CD4-positive, alpha-beta T cell treated with Interleukin-10 for 1 hour (primary cell): ENCODE measurements at regions not wholly inside any gene's neighbourhood (a gene's known extent, or its start where the extent isn't known, plus 50 kb on each side); places are given as distances from the start of the nearest gene placed in this dataset.

Experiments
- DNase-seq: peaks from one replicate; pipeline ENCODE4 v3.0.0-alpha.2; 2020

DNA sequence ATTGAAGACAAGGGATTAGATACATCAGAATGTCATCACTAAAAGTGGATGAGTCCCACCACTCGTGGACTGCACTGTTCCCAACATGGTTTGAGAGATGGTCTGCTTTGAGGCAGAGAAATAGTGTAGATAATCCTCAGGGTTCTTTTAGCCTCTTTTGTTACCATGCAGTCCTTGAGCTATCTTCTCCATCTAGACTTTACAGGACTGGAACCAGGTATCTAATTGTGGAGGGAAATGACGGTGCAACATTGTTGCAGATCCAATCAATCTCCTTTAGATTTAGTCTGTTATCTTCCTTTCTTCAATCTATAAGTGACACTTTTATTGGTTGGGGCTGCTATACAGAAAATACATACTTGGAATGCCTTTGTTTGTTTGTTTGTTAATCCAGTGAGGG, 183.8 kb upstream of the CWC22 start:
- no peak for DNase-seq

DNA sequence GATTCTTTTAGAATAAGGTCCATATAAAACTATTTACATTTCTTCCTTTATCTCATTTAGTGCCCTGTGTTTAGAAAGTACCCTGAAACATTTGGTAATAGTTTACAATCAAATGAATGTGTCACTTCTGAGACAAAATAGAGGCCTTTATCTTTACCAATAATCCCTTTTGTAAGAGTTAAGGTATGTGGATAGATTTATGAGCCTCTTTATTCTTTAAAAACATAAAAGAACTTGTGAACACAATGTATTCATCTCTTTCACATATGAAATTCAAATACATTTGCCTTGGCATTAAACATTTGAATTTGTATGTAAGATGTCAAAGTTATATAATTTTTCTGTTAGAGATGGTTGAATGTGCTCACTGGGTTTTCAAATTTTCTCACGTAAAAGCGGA, 180.5 kb upstream of the CWC22 start:
- no peak for DNase-seq

DNA sequence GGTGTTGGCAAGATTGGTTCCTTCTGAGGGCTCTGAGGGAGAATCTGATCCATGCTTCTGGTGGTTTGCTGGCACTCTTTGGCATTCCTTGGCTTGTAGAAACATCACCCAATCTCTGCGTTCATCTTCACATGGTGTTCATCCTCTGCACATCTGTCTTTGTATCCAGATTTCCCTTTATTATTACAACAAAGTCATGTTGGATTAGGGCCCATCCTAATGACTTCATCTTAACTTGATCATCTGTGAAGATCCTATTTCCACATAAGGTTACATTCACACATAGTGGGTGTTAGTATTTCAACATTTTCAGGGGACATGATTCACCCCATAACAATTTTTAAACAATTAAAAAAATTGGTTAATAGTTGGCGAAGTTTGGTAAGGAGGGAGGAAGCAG, 177.4 kb upstream of the CWC22 start:
- no peak for DNase-seq

DNA sequence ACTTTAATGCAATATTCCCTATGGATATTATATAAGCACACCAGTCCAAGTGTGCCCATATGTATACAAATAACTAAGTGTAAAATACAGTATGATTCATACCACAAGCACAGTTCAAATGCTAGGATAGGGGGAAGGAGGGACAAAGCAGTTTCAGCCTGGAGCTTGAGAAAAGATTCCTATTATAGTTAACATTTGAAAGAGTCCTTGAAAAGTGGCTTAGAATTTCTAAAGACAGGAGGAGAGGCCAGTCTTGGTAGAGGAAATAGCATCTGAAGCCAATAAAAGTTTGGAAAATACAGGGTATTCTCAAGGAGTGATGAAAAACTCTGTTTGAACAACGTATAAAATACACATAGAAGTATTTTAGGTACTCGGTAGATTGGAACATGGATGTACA, 173.4 kb upstream of the CWC22 start:
- no peak for DNase-seq

DNA sequence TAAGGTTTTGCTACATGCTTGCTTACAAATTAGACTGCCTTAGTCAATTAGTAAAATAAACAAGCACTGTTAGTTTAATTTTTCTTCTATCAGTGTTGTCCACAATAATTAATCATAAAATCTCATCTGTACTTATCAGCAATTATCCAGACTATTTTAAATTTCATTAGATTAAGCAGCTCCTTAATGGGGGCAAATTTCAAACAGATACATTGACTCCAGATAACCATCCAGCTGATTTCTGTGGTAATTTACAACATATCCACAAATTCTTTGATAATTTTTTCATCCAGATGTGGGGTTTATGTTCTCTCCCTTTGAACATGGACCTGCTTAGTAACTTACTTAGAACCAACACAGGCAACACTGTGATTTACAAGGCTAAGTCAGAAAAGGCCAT, 170.4 kb upstream of the CWC22 start:
- DNase-seq: no peak

DNA sequence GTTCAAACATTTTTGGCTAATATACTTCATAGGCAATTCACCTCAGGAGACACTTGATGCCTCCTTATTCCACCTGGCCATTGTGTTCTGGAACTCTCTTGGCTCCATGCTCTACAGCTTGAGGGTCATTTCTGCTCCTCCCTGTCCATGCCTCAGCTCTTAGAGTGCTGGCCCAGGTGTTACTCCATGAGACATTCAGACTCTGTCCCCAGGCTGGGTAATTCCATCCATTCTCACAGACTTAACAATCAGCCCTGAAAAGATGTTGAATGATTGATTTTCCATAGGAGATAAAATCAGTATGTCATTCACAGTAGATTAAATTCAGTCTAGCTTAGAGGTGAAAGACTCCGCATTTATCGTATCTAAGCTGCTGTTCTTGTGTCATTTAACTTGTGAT, 168.6 kb upstream of the CWC22 start:
- no peak for DNase-seq

DNA sequence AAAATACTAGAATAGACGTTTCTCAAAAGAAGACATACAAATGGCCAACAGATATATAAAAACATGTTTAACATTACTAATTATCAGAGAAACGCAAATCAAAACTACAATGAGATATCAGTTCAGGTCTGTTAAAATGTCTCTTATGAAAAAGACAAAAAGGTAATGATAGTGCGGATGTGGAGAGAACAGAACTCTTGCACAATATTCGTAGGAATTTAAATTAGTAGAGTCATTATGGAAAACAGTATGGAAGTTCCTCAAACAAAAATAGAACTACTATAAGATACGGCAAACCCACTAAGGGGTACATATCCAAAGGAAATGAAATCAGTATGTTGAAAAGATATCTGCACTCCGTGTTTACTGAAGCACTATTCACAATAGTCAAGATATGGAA, 167.5 kb upstream of the CWC22 start:
- no peak for DNase-seq

DNA sequence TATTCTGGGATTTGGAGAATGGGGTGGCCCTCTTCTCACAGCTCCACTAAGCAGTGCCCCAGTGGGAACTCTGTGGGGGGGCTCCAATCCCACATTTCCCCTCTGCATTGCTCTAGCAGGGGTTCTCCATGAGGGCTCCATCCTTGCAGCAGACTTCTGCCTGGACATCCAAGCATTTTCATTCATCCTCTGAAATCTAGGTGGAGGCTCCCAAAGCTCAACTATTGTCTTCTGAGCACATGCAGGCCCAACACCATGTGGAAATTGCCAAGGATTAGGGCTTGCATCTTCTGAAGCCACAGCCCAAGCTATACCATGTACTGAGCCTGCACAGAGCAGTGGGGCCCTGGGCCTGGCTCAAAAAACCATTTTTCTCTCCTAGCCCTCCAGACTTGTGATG, 162.4 kb upstream of the CWC22 start:
- DNase-seq: no peak

DNA sequence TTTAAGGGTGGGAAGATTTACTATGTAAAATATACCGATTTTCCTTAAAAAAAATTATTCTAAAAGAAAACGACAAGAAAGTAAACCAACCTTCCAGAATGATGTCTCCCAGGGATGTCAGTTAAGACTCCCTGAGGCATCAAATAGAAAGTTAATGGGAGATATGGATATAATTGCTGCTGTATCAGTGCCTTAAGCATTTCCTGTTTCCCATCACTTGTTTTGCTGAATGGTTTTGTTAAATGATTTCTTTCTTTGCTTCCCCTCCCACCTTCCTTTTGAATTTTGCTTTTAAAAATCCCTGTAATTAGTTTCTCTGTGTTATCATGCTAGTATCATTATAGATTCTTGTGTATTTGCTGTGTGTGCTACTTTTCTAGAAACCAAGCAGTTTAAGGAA, 154.3 kb upstream of the CWC22 start:
- no peak for DNase-seq

DNA sequence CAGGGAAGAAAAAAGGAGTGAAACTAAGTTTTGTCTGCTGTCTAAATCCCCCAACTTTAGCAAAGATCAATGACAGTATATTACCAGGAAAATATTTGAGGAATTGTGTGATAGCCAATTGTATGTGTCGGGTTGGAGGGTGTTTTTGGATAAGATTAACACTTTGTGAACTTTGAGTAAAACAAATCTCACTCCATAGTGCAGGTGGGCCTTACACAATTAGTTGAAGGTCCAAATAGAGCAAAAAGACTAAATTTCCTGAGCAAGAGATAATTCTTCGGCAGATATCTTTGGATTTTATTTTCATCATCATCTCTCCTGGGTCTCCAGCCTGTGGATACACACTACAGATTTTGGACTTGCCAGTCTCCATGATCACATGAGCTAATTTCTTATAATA, 152.8 kb upstream of the CWC22 start:
- no peak for DNase-seq

DNA sequence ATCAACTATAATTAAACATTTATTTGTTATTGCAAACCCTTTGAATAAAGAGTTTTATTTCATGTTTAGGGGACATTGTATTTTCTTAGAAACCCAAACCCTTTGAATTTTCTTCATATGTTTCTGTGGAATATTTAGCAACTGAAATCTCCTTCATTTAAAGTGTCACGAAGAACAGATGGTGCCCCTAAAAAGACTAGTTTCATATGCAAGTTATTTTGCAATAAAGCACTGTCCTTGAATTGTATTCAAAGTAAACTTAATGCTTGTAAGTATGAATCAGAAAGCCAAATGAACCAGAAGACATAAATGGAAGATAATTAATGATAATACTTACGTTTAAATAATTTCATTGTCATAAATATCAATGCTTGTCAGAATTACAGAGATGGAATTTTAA, 151.9 kb upstream of the CWC22 start:
- no peak for DNase-seq

DNA sequence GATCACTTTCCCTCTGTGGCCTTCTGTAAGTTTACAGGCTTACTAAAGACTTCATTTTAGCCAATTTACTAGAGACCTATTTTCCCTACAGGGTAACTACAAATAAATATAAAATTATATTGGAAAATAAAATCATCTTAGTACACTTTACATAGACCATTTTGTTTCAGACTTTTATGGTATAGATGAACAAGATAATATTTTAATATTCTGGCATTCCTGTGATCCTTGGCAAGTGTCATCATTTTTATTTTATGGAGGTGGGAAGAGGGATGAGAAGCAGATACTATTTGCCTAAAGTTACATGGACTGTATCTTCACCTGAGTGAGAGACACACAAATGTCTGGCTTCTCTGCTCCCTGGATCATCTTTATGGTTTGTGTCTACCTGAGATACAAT, 149.6 kb upstream of the CWC22 start:
- no peak for DNase-seq

DNA sequence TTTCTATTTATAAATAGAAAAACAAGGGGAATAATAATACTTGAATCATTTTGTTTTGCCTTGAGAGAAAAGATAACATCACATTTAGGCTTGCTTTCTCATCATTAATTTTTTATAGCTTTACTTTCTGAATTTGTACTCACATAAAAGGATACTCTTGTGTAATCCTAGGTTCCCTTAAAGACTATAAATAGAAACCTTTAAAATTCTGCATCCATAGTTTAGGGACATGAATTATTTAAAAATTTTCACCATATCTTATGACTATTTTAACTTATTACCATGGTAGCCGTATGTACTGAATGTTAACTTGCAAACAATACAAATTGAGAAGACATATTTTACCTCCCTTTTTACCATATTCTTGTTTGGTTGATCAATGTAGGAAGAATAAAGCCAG, 143.5 kb upstream of the CWC22 start:
- no peak for DNase-seq

DNA sequence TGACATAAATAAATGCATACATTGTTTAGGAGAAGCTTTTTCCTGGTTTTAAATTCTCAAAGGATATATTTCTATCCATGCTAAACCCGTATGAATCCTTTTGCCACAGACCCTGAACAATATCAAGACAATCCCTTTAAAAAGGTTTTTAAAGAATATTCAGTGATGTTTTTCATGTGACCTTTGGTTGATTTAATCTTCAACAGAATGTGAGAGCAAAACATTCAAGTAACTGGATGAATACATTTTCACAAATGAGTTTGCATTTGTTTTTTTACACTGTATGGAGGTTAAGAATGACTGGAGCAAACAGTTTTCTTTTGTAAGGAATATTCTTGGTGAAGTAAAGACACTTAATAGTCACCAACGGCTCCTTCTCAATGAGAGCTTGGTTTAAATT, 139.4 kb upstream of the CWC22 start:
- no peak for DNase-seq

DNA sequence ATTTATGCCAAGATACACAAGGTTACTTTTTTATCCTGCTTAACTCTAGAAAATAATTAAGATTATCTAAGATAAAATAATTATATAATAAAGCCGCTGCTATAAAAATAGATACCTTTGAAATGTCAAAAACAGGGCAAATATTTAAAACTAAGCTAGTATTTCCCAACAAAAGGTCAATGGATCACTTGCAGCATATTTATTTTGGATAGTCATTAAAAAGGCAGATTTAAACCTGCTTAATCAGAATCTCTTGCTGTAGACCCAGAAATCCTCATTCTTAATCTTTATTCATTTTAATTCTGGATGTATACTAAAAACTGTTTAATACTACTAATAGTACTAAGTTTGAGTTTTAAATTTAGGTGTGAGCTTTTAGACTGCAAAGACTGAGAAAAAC, 139.0 kb upstream of the CWC22 start:
- no peak for DNase-seq

DNA sequence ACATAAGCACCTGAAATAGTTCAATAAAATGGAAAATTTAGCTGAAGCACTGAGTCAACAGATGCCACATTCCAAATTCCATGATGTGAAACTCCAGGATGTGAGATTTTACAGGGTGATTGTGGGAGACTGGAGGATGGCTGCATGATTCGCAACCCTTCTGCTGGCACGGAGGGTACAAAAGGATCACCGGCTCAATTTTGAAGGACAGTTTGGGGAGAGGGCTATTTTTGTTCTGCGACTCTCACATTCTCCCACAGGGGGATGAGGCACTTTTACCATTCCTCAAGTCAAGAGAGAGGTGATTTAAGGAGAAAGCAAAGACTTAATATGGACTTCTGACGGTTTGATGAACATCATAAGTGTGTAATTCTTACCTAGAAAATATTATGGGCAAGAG, 138.1 kb upstream of the CWC22 start:
- DNase-seq: no peak

DNA sequence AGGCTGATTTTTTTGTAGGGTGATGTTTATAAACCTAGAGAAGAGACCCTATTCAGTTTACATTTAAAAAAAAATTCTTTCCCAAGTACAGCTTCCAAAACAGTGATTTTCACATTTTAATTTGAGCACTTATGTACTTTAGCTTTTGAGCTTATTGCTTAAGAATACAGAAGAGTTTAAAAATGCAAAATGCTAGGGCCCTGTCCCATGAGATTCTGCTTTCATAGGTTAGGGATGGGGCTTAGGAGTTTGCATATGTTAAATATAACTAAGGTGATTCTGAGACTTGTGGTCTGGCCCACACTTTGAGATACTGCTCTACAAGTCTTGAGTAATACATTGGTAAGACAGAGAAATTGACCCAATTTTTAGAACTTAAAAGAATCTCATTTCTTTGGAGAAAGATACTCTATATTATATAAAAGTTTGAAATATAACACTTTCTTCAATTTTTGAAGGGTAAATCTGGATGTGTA, 137.3 kb upstream of the CWC22 start:
- no peak for DNase-seq

DNA sequence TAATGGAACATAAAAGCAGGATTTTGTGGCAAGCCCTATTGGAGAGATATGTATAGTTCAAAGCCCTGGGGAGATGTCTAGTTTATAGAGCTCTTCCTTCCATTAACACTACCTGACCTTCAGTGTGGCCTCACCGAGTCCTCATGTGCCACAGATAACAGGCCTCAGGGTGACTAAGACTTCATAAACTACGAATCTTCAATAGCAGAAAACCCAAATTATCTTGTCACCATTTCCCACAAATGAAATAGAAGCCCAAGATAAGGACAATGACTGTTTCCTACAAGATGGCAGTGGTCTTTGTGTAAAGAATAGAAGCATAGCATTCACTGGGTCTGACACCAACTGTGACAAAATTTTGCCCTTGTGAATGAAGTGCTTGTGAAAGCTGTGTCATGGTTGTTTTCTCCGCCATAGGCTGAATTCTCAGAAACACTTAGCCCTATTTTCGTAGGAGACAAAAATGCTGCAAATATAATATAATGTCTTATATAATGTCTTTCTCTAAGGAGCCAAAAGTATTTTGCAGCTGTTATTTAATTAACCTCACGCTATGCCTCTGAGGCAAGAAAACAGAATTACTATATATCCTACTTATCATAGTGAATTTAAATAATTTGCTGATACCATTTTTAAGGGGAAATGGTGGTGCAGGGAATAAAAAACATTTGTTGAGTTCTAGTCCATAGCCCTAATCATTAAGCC, 136.7 kb upstream of the CWC22 start:
- DNase-seq: no peak

DNA sequence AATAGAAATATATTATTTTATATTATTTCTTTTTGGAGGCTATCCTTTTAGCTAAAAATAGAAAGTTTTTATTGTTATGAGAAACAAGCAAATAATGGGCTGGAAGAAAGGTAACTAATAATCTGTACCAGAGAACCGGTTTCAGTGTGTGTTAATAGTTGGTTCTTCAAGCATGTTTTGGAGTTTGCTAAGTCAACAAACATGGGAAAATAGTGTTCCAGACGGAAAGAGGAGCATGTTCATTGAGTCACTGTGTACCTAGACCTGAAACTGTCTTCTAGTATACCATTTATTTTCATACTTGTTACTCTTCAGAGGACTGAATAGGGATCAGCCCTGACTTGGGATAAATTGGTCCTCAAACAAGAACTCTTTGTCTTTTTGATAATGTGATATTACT, 134.5 kb upstream of the CWC22 start:
- no peak for DNase-seq

DNA sequence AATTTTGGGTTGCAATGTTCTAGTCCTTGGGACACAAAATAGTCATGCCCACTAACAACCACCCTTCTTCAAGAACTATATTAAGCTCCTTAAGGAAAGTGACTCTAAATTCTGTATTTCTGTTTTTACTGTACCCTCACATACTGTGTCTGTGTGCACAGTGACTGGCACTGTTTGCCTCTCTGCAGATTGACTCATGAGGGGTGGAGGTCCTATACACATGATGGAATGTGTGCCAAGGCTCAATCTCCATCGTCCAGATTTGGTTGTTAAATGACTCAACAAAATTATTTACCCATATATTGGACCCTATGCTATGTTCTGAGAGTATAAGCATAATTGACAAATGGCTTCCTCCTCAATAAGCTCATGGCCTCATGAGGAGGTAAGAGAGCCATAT, 126.6 kb upstream of the CWC22 start:
- no peak for DNase-seq

DNA sequence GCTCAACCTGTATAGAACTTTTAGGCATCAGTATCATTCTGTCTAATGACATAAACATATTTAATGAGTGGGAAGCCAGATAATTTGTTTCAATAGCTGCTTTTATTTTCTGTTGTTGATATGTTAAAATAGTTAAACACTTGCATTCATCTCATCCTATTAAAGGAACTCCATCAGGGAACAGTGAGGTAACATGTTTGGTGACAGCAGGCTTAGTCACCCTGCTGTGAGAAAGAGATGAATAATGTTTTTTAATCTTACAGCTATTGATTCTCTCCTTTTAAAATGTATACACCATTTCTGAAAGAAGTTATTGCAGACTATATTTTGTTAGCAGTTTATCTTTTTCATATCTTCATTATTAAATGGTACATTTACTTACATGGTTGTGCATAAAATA, 123.3 kb upstream of the CWC22 start:
- DNase-seq: no peak

DNA sequence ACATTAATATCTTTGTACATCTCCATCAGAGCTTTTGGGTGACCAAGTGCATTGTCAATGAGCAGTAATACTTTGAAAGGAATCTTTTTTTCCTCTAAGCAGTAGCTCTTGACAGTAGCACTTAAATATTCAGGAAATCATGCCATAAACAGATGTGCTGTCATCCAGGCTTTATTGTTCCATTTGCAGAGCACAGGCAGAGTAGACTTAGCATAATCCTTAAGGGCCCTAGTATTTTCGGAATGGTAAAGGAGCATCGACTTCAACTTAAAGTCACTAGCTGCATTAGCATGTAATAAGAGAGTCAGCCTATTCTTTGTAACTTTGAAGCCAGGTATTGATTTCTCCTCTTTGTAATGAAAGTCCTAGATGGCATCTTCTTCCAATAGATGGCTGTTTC, 121.8 kb upstream of the CWC22 start:
- no peak for DNase-seq

DNA sequence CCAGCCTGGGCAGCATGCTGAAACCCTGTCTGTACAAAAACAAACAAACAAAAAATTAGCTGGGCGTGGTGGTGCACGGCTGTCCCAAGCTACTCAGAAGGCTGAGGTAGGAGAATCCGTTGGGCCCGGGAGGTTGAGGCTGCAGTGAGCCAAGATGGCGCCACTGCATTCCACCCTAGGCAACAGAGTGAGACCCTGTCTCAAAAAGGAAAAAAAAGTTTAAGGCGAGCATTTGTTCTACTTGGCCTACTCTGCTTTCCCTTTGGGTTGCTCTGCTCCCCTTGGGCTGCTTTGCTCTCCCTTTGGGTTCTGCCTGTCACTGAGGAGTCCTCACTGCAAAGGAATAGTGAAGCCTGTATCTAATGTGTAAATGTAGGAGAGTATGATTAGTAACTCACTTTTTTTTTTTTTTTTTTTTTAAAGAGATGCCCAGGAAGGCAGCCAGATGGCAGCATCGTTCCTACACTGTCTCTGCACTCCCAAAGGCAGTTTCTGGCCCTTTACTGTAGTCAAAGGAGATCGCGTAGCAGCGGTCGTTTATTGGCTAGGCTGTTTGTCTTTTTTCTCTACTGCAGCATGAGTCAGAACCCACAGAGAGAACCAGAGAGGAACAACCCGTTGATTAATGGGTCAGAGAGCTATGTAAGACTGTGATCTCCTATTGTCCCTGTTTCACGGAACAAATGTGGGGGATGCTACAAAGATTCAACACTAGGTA, 118.3 kb upstream of the CWC22 start:
- peak; percentile 37 for DNase-seq

DNA sequence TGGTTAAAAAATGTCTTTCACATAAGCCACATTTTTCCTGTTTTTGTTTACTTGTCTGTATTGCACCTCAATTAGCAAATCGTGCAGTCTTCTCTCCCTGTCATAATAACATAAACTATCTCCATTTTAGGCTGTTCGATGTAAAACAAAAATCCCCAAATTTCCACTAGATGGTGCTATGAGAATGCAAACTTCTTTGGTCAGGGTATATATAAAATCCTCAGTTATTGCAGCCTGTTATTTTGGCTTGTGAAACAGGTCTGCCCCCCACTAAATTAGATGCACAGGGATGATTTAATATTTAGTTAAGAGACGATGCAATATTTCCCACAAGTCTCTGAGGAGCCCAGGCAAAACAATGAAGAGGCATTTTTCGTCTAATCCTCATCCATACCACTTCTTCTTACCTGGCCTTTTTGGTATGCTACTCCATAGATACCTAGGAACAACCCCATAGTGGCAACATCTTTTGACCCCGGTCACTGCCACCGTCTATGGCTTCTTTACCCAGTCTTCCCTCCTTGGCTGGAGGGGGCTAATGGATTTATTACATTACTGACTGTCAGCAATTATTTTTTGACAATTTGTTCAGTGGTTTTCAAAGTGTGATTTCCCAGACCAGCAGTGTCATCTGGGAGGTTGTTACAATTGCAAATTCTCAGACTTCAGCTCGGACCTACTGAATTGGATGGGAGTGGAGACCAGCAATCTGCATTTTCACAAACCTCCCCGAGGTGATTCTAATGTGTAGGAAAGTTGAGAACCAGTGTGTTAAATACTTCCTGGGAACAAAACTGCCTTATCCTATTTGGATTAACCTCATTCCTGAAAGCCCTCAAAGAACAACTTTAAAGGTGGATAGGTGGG, 117.4 kb upstream of the CWC22 start:
- peak; percentile 58 for DNase-seq
